ENCODE measurements at regions not wholly inside any gene's neighbourhood (a gene's known extent, or its start where the extent isn't known, plus 50 kb on each side); places are given as distances from the start of the nearest gene placed in this dataset.

- TF ChIP-seq CTCF (conservative IDR thresholded peaks at IDR 0.05; ENCODE audit: low read depth, low read length): no peak
These were observed 708.3 kb downstream of the CCSER2 start for GRCh38 chr10:85036661-85037060.

GRCh38 chr10:85039311-85039710, 710.9 kb downstream of the CCSER2 start:
- Histone ChIP-seq H3K27ac (no peak overlapping the region), H3K4me3 (IDR thresholded peaks at IDR 0.05; ENCODE audit: insufficient read depth, low read depth, low read length) (no peak overlapping the region), H3K36me3 (ENCODE audit: insufficient read depth) (no peaks in the 10 kb centered on the region), H3K9ac (no peak overlapping the region), H3K4me1 (ENCODE audit: low read depth, poor library complexity, severe bottlenecking) (no peaks in the 10 kb centered on the region), H3K79me2 (ENCODE audit: insufficient read depth, low read depth) (no peaks in the 10 kb centered on the region), H3K27me3 (ENCODE audit: insufficient read depth, low read depth) (no peaks in the 10 kb centered on the region), H4K20me1 (ENCODE audit: insufficient read depth) (no peaks in the 10 kb centered on the region), H2AFZ (ENCODE audit: low read depth) (no peak overlapping the region), H3K4me2 (no peak overlapping the region)
- no peak for TF ChIP-seq CTCF (conservative IDR thresholded peaks at IDR 0.05; ENCODE audit: low read depth, low read length)

More at GRCh38 chr10:85036661-85037060, 708.3 kb downstream of the CCSER2 start:
- H4K20me1 ChIP-seq (ENCODE audit: insufficient read depth): no peaks in the 10 kb centered on the region
- no peak overlapping the region for H3K4me2 ChIP-seq
- H3K9ac ChIP-seq: no peak overlapping the region
- H3K4me1 ChIP-seq (ENCODE audit: low read depth, poor library complexity, severe bottlenecking): no peaks in the 10 kb centered on the region
- H2AFZ ChIP-seq (ENCODE audit: low read depth): no peak overlapping the region
- H3K36me3 ChIP-seq (ENCODE audit: insufficient read depth): no peaks in the 10 kb centered on the region
- no peaks in the 10 kb centered on the region for H3K27me3 ChIP-seq (ENCODE audit: insufficient read depth, low read depth)
- H3K27ac ChIP-seq: no peak overlapping the region
- no peak overlapping the region for H3K4me3 ChIP-seq (IDR thresholded peaks at IDR 0.05; ENCODE audit: insufficient read depth, low read depth, low read length)
- H3K79me2 ChIP-seq (ENCODE audit: insufficient read depth, low read depth): no peaks in the 10 kb centered on the region

GRCh38 chr10:85043207-85043606, 714.8 kb downstream of the CCSER2 start:
- Histone ChIP-seq H3K27ac (no peak overlapping the region), H3K27me3 (ENCODE audit: insufficient read depth, low read depth) (no peaks in the 10 kb centered on the region), H3K9ac (no peak overlapping the region), H4K20me1 (ENCODE audit: insufficient read depth) (no peaks in the 10 kb centered on the region), H3K4me3 (IDR thresholded peaks at IDR 0.05; ENCODE audit: insufficient read depth, low read depth, low read length) (no peak overlapping the region), H2AFZ (ENCODE audit: low read depth) (no peak overlapping the region), H3K4me2 (no peak overlapping the region), H3K4me1 (ENCODE audit: low read depth, poor library complexity, severe bottlenecking) (no peaks in the 10 kb centered on the region), H3K79me2 (ENCODE audit: insufficient read depth, low read depth) (no peaks in the 10 kb centered on the region), H3K36me3 (ENCODE audit: insufficient read depth) (no peaks in the 10 kb centered on the region)
- no peak for TF ChIP-seq CTCF (conservative IDR thresholded peaks at IDR 0.05; ENCODE audit: low read depth, low read length)

GRCh38 chr10:85045046-85045445, 716.7 kb downstream of the CCSER2 start:
- Histone ChIP-seq H3K9ac (no peak overlapping the region), H3K4me1 (ENCODE audit: low read depth, poor library complexity, severe bottlenecking) (no peaks in the 10 kb centered on the region), H2AFZ (ENCODE audit: low read depth) (no peak overlapping the region), H3K27ac (no peak overlapping the region), H3K27me3 (ENCODE audit: insufficient read depth, low read depth) (no peaks in the 10 kb centered on the region), H3K4me3 (IDR thresholded peaks at IDR 0.05; ENCODE audit: insufficient read depth, low read depth, low read length) (no peak overlapping the region), H3K36me3 (ENCODE audit: insufficient read depth) (no peaks in the 10 kb centered on the region), H4K20me1 (ENCODE audit: insufficient read depth) (no peaks in the 10 kb centered on the region), H3K4me2 (no peak overlapping the region), H3K79me2 (ENCODE audit: insufficient read depth, low read depth) (no peaks in the 10 kb centered on the region)
- no peak for TF ChIP-seq CTCF (conservative IDR thresholded peaks at IDR 0.05; ENCODE audit: low read depth, low read length)

All from KMS-11 (cell line).